HEK293 (cell line): ENCODE measurements at regions not wholly inside any gene's neighbourhood (a gene's known extent, or its start where the extent isn't known, plus 50 kb on each side); places are given as distances from the start of the nearest gene placed in this dataset.

Experiments used
- CTCF ChIA-PET: fragments of 350-600 bp; formaldehyde crosslinking; extraction: SDS; loops from one replicate; lab custom pipeline; 2021; ENCODE audit warnings: antibody characterized with exemption; lab: Yijun Ruan, JAX
- POLR2A ChIA-PET: fragments of 300-600 bp; formaldehyde crosslinking; extraction: SDS; loops from one replicate; lab custom pipeline; 2020; ENCODE audit warnings: antibody characterized with exemption, inconsistent platforms; lab: Yijun Ruan, JAX
- H3K27ac ChIP-seq: fragments of 200-500 bp; sonication (Bioruptor generic); 2 replicates; pipeline ENCODE4 v1.5.1; 2014; ENCODE audit warnings: low read depth, low read length, control low read depth, inconsistent platforms; ENCODE audit errors: extremely low read depth
- H3K36me3 ChIP-seq, 2 experiments: fragments of 200-500 bp in 1 of 2; sonication (Bioruptor generic) in 1 of 2; 1 replicate in 1 of 2; 2 replicates in 1 of 2; pipeline ENCODE4 v1.5.1; 2014 to 2017; ENCODE audit warnings: inconsistent platforms in 2 of 2, low read length in 2 of 2; ENCODE audit not compliant: control insufficient read depth in 2 of 2, insufficient read depth in 1 of 2
- H3K4me1 ChIP-seq: fragments of 200-500 bp; sonication (Bioruptor generic); 2 replicates; pipeline ENCODE4 v1.5.1; 2014; ENCODE audit warnings: mild to moderate bottlenecking, low read length, inconsistent platforms; ENCODE audit not compliant: control insufficient read depth, insufficient read depth
- H3K4me3 ChIP-seq: 2 replicates; pipeline ENCODE4 v1.5.1; 2011; ENCODE audit warnings: low read depth, mild to moderate bottlenecking, control low read depth, low read length, moderate library complexity
- H3K9me3 ChIP-seq: fragments of 200-500 bp; sonication (Bioruptor generic); 2 replicates; pipeline ENCODE4 v1.5.1; 2014; ENCODE audit warnings: low read depth, low read length, inconsistent platforms; ENCODE audit not compliant: control insufficient read depth, insufficient read depth
- BCL11B ChIP-seq: fragments of 450-650 bp; formaldehyde crosslinking; IDR thresholded peaks from 2 replicates; pipeline ENCODE4 v1.5.1; 2016; ENCODE audit warnings: low read depth, missing biosample characterization, missing genetic modification characterization
- ELK4 ChIP-seq: IDR thresholded peaks from 2 replicates; pipeline ENCODE4 v1.6.1; 2011; ENCODE audit warnings: mild to moderate bottlenecking, low read depth, low read length, borderline replicate concordance
- FEZF1 ChIP-seq: fragments of 450-650 bp; formaldehyde crosslinking; IDR thresholded peaks from 2 replicates; pipeline ENCODE4 v1.5.1; 2016; ENCODE audit warnings: missing biosample characterization, missing genetic modification characterization
- SCRT1 ChIP-seq: fragments of 450-650 bp; formaldehyde crosslinking; IDR thresholded peaks from 2 replicates; pipeline ENCODE4 v1.5.1; 2016; ENCODE audit warnings: missing biosample characterization, missing genetic modification characterization, borderline replicate concordance
- YY1 ChIP-seq: fragments of 450-650 bp; formaldehyde crosslinking; IDR thresholded peaks from 2 replicates; pipeline ENCODE4 v1.5.1; 2018; ENCODE audit warnings: missing biosample characterization, missing genetic modification characterization
- ZFP69B ChIP-seq: fragments of 450-650 bp; formaldehyde crosslinking; IDR thresholded peaks from 2 replicates; pipeline ENCODE4 v1.5.1; 2016; ENCODE audit warnings: missing biosample characterization, missing genetic modification characterization
- ZNF121 ChIP-seq: fragments of 450-650 bp; formaldehyde crosslinking; IDR thresholded peaks from 2 replicates; pipeline ENCODE4 v1.5.1; 2016; ENCODE audit warnings: missing biosample characterization, missing genetic modification characterization
- ZNF155 ChIP-seq: fragments of 450-650 bp; formaldehyde crosslinking; IDR thresholded peaks from 2 replicates; pipeline ENCODE4 v1.5.1; 2016; ENCODE audit warnings: missing biosample characterization, missing genetic modification characterization
- ZNF174 ChIP-seq: fragments of 450-650 bp; formaldehyde crosslinking; IDR thresholded peaks from 2 replicates; pipeline ENCODE4 v1.5.0; 2017; ENCODE audit warnings: missing biosample characterization, mild to moderate bottlenecking, missing genetic modification characterization
- ZNF280C ChIP-seq: fragments of 450-650 bp; formaldehyde crosslinking; IDR thresholded peaks from 2 replicates; pipeline ENCODE4 v1.5.1; 2016; ENCODE audit warnings: missing biosample characterization, missing genetic modification characterization
- ZNF354C ChIP-seq: fragments of 450-650 bp; formaldehyde crosslinking; IDR thresholded peaks from 2 replicates; pipeline ENCODE4 v1.5.1; 2016; ENCODE audit warnings: missing biosample characterization, missing genetic modification characterization, low read depth, borderline replicate concordance
- ZNF449 ChIP-seq: fragments of 450-650 bp; formaldehyde crosslinking; IDR thresholded peaks from 2 replicates; pipeline ENCODE4 v1.5.1; 2017; ENCODE audit warnings: missing biosample characterization, mild to moderate bottlenecking, missing genetic modification characterization, moderate library complexity
- ZNF510 ChIP-seq: fragments of 450-650 bp; formaldehyde crosslinking; IDR thresholded peaks from 2 replicates; pipeline ENCODE4 v1.5.1; 2018; ENCODE audit warnings: mild to moderate bottlenecking, missing genetic modification characterization, missing biosample characterization; ENCODE audit not compliant: insufficient replicate concordance
- ZNF514 ChIP-seq: fragments of 450-650 bp; formaldehyde crosslinking; IDR thresholded peaks from 2 replicates; pipeline ENCODE4 v1.5.1; 2016; ENCODE audit warnings: missing biosample characterization, missing genetic modification characterization
- ZNF555 ChIP-seq: fragments of 450-650 bp; formaldehyde crosslinking; conservative IDR thresholded peaks from 2 replicates; pipeline ENCODE4 v1.5.1; 2017; ENCODE audit warnings: missing biosample characterization, mild to moderate bottlenecking, missing genetic modification characterization, inconsistent platforms
- ZNF677 ChIP-seq: fragments of 450-650 bp; IDR thresholded peaks from 2 replicates; pipeline ENCODE4 v1.5.0; 2018; ENCODE audit warnings: missing biosample characterization, mild to moderate bottlenecking, missing genetic modification characterization, moderate library complexity
- ZNF76 ChIP-seq: fragments of 450-650 bp; formaldehyde crosslinking; IDR thresholded peaks from 2 replicates; pipeline ENCODE4; 2016; ENCODE audit warnings: low read depth, missing biosample characterization, missing genetic modification characterization, borderline replicate concordance
- ZNF777 ChIP-seq: fragments of 450-650 bp; formaldehyde crosslinking; IDR thresholded peaks from 2 replicates; pipeline ENCODE4 v1.5.1; 2017; ENCODE audit warnings: missing biosample characterization, missing genetic modification characterization, borderline replicate concordance
- ZXDB ChIP-seq: fragments of 450-650 bp; formaldehyde crosslinking; IDR thresholded peaks from 2 replicates; pipeline ENCODE4 v1.5.1; 2016; ENCODE audit warnings: missing biosample characterization, missing genetic modification characterization
- TF ChIP-seq, protein P1 (sequence below): fragments of 450-650 bp; IDR thresholded peaks from 2 replicates; pipeline ENCODE4 v1.5.1; 2018; ENCODE audit warnings: missing biosample characterization, missing genetic modification characterization
- TF ChIP-seq, protein P2 (sequence below): fragments of 450-650 bp; formaldehyde crosslinking; IDR thresholded peaks from 2 replicates; pipeline ENCODE4 v1.5.1; 2016; ENCODE audit warnings: missing biosample characterization, missing genetic modification characterization

DNA sequence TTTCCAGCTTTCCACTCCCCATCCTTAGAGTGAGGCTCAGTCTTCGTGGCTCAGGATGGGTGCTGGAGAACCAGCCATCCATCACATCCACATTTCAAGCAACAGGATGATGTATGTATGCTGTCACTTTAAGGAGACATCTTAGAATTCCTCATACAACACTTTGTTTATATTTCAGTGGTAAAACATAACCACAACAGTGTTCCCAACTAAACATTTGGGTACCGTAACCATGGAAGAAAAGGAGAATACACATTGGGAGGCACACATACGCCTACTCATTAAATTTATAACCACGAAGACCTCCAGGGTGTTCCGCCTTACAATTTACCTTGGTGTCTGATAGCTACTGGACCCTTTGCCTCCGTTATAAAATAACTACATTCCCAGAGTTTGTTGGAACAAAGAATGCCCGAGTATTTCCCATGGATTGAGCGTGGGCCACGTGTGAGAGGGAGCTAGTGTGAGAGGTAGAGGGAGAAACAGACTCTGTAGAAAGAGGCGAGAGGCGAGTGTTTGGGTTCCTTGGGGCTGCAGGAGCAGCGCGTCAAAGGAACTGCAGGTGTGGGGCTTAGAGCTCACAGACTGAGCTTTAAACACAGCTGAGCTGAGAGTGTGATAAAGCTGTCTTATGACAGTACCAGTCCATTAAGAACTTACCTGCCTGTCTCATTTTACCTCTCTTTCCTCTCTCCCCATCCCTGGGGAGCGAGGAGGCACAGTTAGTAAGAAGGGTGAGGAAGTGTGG, 111.5 kb upstream of the USP24 start:
- POLR2A ChIA-PET, result no interaction called here
- Histone ChIP-seq H3K4me3 (no peak overlapping the region), H3K4me1 (no peaks in the 10 kb centered on the region), H3K27ac (no peak overlapping the region), H3K36me3 (no peaks in the 10 kb centered on the region), H3K9me3 (no peaks in the 10 kb centered on the region)
- CTCF ChIA-PET, result interaction anchor here (0.6 to 1.3 kb wide), 5 partner anchors 8 to 1220 kb away, joined by 3 to 5 read pairs (median 3); no protein-coding TSS in a partner anchor
- TF ChIP-seq ZNF510 (peak; percentile 34), ELK4 (no peak)
- TF ChIP-seq, all 188 proteins: peak for 1

- Histone ChIP-seq H3K4me1 (no peaks in the 10 kb centered on the region), H3K36me3 (no peaks in the 10 kb centered on the region), H3K9me3 (no peaks in the 10 kb centered on the region), H3K27ac (no peak overlapping the region), H3K4me3 (no peak overlapping the region)
- TF ChIP-seq, protein P1, sequence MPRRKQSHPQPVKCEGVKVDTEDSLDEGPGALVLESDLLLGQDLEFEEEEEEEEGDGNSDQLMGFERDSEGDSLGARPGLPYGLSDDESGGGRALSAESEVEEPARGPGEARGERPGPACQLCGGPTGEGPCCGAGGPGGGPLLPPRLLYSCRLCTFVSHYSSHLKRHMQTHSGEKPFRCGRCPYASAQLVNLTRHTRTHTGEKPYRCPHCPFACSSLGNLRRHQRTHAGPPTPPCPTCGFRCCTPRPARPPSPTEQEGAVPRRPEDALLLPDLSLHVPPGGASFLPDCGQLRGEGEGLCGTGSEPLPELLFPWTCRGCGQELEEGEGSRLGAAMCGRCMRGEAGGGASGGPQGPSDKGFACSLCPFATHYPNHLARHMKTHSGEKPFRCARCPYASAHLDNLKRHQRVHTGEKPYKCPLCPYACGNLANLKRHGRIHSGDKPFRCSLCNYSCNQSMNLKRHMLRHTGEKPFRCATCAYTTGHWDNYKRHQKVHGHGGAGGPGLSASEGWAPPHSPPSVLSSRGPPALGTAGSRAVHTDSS (tag by site-specific recombination), result no peak
- TF ChIP-seq ZNF514 (tag by site-specific recombination) (no peak), SCRT1 (tag by site-specific recombination) (no peak), ZNF354C (tag by site-specific recombination) (no peak), ZNF76 (tag by site-specific recombination) (no peak), ZFP69B (no peak), ZNF555 (tag by site-specific recombination) (no peak), ZNF677 (tag by site-specific recombination) (no peak), ZNF174 (tag by site-specific recombination) (no peak), ZNF777 (no peak), BCL11B (tag by site-specific recombination) (no peak), ZNF121 (tag by site-specific recombination) (no peak), ZNF449 (tag by site-specific recombination) (no peak), ZNF280C (no peak), ZNF155 (tag by site-specific recombination) (no peak), YY1 (tag by site-specific recombination) (no peak), ZXDB (tag by site-specific recombination) (no peak), FEZF1 (tag by site-specific recombination) (no peak)
- TF ChIP-seq, protein P2, sequence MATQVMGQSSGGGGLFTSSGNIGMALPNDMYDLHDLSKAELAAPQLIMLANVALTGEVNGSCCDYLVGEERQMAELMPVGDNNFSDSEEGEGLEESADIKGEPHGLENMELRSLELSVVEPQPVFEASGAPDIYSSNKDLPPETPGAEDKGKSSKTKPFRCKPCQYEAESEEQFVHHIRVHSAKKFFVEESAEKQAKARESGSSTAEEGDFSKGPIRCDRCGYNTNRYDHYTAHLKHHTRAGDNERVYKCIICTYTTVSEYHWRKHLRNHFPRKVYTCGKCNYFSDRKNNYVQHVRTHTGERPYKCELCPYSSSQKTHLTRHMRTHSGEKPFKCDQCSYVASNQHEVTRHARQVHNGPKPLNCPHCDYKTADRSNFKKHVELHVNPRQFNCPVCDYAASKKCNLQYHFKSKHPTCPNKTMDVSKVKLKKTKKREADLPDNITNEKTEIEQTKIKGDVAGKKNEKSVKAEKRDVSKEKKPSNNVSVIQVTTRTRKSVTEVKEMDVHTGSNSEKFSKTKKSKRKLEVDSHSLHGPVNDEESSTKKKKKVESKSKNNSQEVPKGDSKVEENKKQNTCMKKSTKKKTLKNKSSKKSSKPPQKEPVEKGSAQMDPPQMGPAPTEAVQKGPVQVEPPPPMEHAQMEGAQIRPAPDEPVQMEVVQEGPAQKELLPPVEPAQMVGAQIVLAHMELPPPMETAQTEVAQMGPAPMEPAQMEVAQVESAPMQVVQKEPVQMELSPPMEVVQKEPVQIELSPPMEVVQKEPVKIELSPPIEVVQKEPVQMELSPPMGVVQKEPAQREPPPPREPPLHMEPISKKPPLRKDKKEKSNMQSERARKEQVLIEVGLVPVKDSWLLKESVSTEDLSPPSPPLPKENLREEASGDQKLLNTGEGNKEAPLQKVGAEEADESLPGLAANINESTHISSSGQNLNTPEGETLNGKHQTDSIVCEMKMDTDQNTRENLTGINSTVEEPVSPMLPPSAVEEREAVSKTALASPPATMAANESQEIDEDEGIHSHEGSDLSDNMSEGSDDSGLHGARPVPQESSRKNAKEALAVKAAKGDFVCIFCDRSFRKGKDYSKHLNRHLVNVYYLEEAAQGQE (tag by site-specific recombination), result no peak
- ChIA-PET CTCF (interaction anchor here (0.7 kb wide), 1 partner anchor 14 kb away, joined by 3 read pairs; no protein-coding TSS in a partner anchor), POLR2A (no interaction called here)
These were observed 108.6 kb upstream of the USP24 start for GRCh38 chr1:55323760-55324159.
